OCI-M1 (cell line): ENCODE measurements at regions not wholly inside any gene's neighbourhood (a gene's known extent, or its start where the extent isn't known, plus 50 kb on each side); places are given as distances from the start of the nearest gene placed in this dataset.

Experiments used
- DNase-seq: peaks from one replicate; lab custom pipeline; 2025; lab: John Stamatoyannopoulos, UW

- DNase-seq = no peak
These were observed 363.8 kb upstream of the USP15 start for GRCh38 chr12:61896436-61896835.

GRCh38 chr12:61902403-61902802 is 357.8 kb upstream of the USP15 start:
- no peak for DNase-seq

GRCh38 chr12:61911113-61911512 is 349.1 kb upstream of the USP15 start:
- DNase-seq = no peak

GRCh38 chr12:61915420-61915819 is 344.8 kb upstream of the USP15 start:
- no peak for DNase-seq

- DNase-seq = no peak
These were observed 343.4 kb upstream of the USP15 start for GRCh38 chr12:61916831-61917230.

- DNase-seq = no peak
These were observed 340.5 kb upstream of the USP15 start for GRCh38 chr12:61919686-61920085.

- no peak for DNase-seq
These were observed 340.0 kb upstream of the USP15 start for GRCh38 chr12:61920230-61920629.

GRCh38 chr12:61923152-61923551 is 337.1 kb upstream of the USP15 start:
- DNase-seq = no peak

- no peak for DNase-seq
These were observed 325.6 kb upstream of the USP15 start for GRCh38 chr12:61934564-61934963.

- no peak for DNase-seq
These were observed 320.2 kb upstream of the USP15 start for GRCh38 chr12:61939977-61940376.

GRCh38 chr12:61956545-61956944 is 303.7 kb upstream of the USP15 start:
- no peak for DNase-seq

GRCh38 chr12:61974461-61974860 is 285.7 kb upstream of the USP15 start:
- DNase-seq = no peak

GRCh38 chr12:61985830-61986229 is 274.4 kb upstream of the USP15 start:
- no peak for DNase-seq

- DNase-seq = no peak
These were observed 273.0 kb upstream of the USP15 start for GRCh38 chr12:61987173-61987572.

- DNase-seq = peak; percentile 9
These were observed 268.5 kb upstream of the USP15 start for GRCh38 chr12:61991661-61992060.

- DNase-seq = peak; percentile 77
These were observed 266.4 kb upstream of the USP15 start for GRCh38 chr12:61993734-61994345.

- DNase-seq = no peak
These were observed 263.5 kb upstream of the USP15 start for GRCh38 chr12:61996717-61997116.

- DNase-seq = no peak
These were observed 261.4 kb upstream of the USP15 start for GRCh38 chr12:61998791-61999190.

- DNase-seq = no peak
These were observed 260.9 kb upstream of the USP15 start for GRCh38 chr12:61999311-61999710.

GRCh38 chr12:62001424-62001823 is 258.8 kb upstream of the USP15 start:
- DNase-seq = no peak

- no peak for DNase-seq
These were observed 257.0 kb upstream of the USP15 start for GRCh38 chr12:62003226-62003625.

- DNase-seq = no peak
These were observed 256.5 kb upstream of the USP15 start for GRCh38 chr12:62003701-62004100.

GRCh38 chr12:62005615-62006014 is 254.6 kb upstream of the USP15 start:
- DNase-seq = no peak

GRCh38 chr12:62006076-62006732 is 254.0 kb upstream of the USP15 start:
- DNase-seq = peak; percentile 67
